Neural cell (in vitro differentiated cells): ENCODE measurements at regions not wholly inside any gene's neighbourhood (a gene's known extent, or its start where the extent isn't known, plus 50 kb on each side); places are given as distances from the start of the nearest gene placed in this dataset.

Experiments
- H2AFZ ChIP-seq: fragments of 200-600, 300-800 bp; sonication (generic), shearing (Covaris generic); 2 replicates; pipeline ENCODE4 v1.6.0; 2014; ENCODE audit warnings: low read depth, mild to moderate bottlenecking, antibody characterized with exemption, low read length, moderate library complexity
- H3F3A ChIP-seq: fragments of 200-600 bp; shearing (Covaris generic); 2 replicates; pipeline ENCODE4 v1.6.1; 2016; ENCODE audit warnings: mild to moderate bottlenecking, moderate library complexity, mixed read lengths, antibody characterized with exemption, low read length; ENCODE audit not compliant: insufficient read depth, poor library complexity, severe bottlenecking
- H3K27ac ChIP-seq: fragments of 200-600, 300-800 bp; sonication (generic), shearing (Covaris generic); 2 replicates; pipeline ENCODE4 v1.5.1; 2014; ENCODE audit warnings: mild to moderate bottlenecking, low read length, moderate library complexity
- H3K27me3 ChIP-seq: fragments of 300-800, 200-600 bp; sonication (generic), shearing (Covaris generic); 2 replicates; pipeline ENCODE4 v1.6.0; 2014; ENCODE audit warnings: mild to moderate bottlenecking, low read depth, low read length, moderate library complexity; ENCODE audit not compliant: insufficient read depth
- H3K36me3 ChIP-seq: fragments of 300-800, 200-600 bp; sonication (generic), shearing (Covaris generic); 2 replicates; pipeline ENCODE4 v1.5.1; 2014; ENCODE audit warnings: mild to moderate bottlenecking, antibody characterized with exemption, low read length, moderate library complexity; ENCODE audit not compliant: insufficient read depth
- H3K4me2 ChIP-seq: fragments of 300-800, 200-600 bp; sonication (generic), shearing (Covaris generic); 2 replicates; pipeline ENCODE4 v1.6.0; 2014; ENCODE audit warnings: mild to moderate bottlenecking, low read length
- H3K4me3 ChIP-seq: fragments of 300-800, 200-600 bp; sonication (generic), shearing (Covaris generic); 2 replicates; pipeline ENCODE4 v1.5.1; 2014; ENCODE audit warnings: mild to moderate bottlenecking, low read length, moderate library complexity
- H3K79me2 ChIP-seq: fragments of 200-600 bp; shearing (Covaris generic); replicated peaks from 2 replicates; pipeline ENCODE4 v1.6.0; 2014; ENCODE audit warnings: mild to moderate bottlenecking, low read length, moderate library complexity; ENCODE audit not compliant: insufficient read depth
- H3K9ac ChIP-seq: fragments of 300-800, 200-600 bp; sonication (generic), shearing (Covaris generic); 2 replicates; pipeline ENCODE4 v1.6.1; 2016; ENCODE audit warnings: mild to moderate bottlenecking, low read length, mixed read lengths
- H3K9me2 ChIP-seq: fragments of 200-600 bp; shearing (Covaris generic); 2 replicates; pipeline ENCODE4 v1.6.1; 2016; ENCODE audit warnings: mild to moderate bottlenecking, low read length, mixed read lengths; ENCODE audit not compliant: insufficient read depth
- H3K9me3 ChIP-seq: fragments of 200-600, 300-800 bp; sonication (generic), shearing (Covaris generic); 2 replicates; pipeline ENCODE4 v1.6.1; 2016; ENCODE audit warnings: mild to moderate bottlenecking, mixed run types, low read length, moderate library complexity, mixed read lengths
- H4K20me1 ChIP-seq: fragments of 200-600 bp; shearing (Covaris generic); 2 replicates; pipeline ENCODE4 v1.6.1; 2016; ENCODE audit warnings: mild to moderate bottlenecking, mixed run types; ENCODE audit not compliant: insufficient read depth
- CTCF ChIP-seq: fragments of 450-650 bp; IDR thresholded peaks from 2 replicates; pipeline ENCODE4 v1.5.1; 2014; ENCODE audit warnings: antibody characterized with exemption, mild to moderate bottlenecking, moderate library complexity; ENCODE audit not compliant: poor library complexity, severe bottlenecking
- EP300 ChIP-seq: fragments of 450-650 bp; conservative IDR thresholded peaks from 2 replicates; pipeline ENCODE4 v1.6.1; 2014; ENCODE audit warnings: antibody characterized with exemption, mild to moderate bottlenecking, moderate library complexity; ENCODE audit not compliant: poor library complexity, severe bottlenecking
- EZH2 ChIP-seq: fragments of 200-600, 300-800 bp; shearing (Covaris generic), sonication (generic); IDR thresholded peaks from 2 replicates; pipeline ENCODE4 v1.6.1; 2014; ENCODE audit warnings: antibody characterized with exemption, low read length, borderline replicate concordance, mild to moderate bottlenecking; ENCODE audit not compliant: insufficient read depth, poor library complexity, severe bottlenecking
- MXI1 ChIP-seq: fragments of 450-650 bp; conservative IDR thresholded peaks from 2 replicates; pipeline ENCODE4 v1.6.1; 2014; ENCODE audit warnings: antibody characterized with exemption, mild to moderate bottlenecking; ENCODE audit not compliant: poor library complexity, severe bottlenecking
- POLR2AphosphoS5 ChIP-seq: IDR thresholded peaks from 2 replicates; pipeline ENCODE4 v1.6.1; 2012
- RAD21 ChIP-seq: fragments of 450-650 bp; conservative IDR thresholded peaks from 2 replicates; pipeline ENCODE4 v1.6.1; 2014; ENCODE audit warnings: antibody characterized with exemption, mild to moderate bottlenecking, moderate library complexity
- REST ChIP-seq: IDR thresholded peaks from 2 replicates; pipeline ENCODE4 v1.6.1; 2012; ENCODE audit warnings: borderline replicate concordance
- SMC3 ChIP-seq: fragments of 450-650 bp; conservative IDR thresholded peaks from 2 replicates; pipeline ENCODE4 v1.6.1; 2014; ENCODE audit warnings: antibody characterized with exemption, mild to moderate bottlenecking, moderate library complexity; ENCODE audit not compliant: poor library complexity
- TAF1 ChIP-seq: IDR thresholded peaks from 2 replicates; pipeline ENCODE4 v1.6.1; 2012; ENCODE audit warnings: low read depth

GRCh38 chr20:24106801-24107445 lies 118.3 kb upstream of the GGTLC1 start:
- no peaks in the 10 kb centered on the region for H3K79me2 ChIP-seq
- TF ChIP-seq POLR2AphosphoS5 (no peak), REST (no peak), EP300 (no peak)
- no peak overlapping the region for H3K9ac ChIP-seq
- no peak overlapping the region for H2AFZ ChIP-seq
- no peak overlapping the region for H3K4me3 ChIP-seq
- no peak overlapping the region for H3K27ac ChIP-seq
- H4K20me1 ChIP-seq = no peaks in the 10 kb centered on the region
- H3K4me2 ChIP-seq = no peak overlapping the region
- no peaks in the 10 kb centered on the region for H3K36me3 ChIP-seq
- H3K27me3 ChIP-seq = no peaks in the 10 kb centered on the region
- H3K9me3 ChIP-seq = no peaks in the 10 kb centered on the region
- no peaks in the 10 kb centered on the region for H3F3A ChIP-seq
- H3K9me2 ChIP-seq = no peaks in the 10 kb centered on the region

GRCh38 chr20:24106150-24106800 lies 117.7 kb upstream of the GGTLC1 start:
- Histone ChIP-seq H3K9me2 (no peaks in the 10 kb centered on the region), H3K9ac (no peak overlapping the region), H4K20me1 (no peaks in the 10 kb centered on the region), H3K79me2 (no peaks in the 10 kb centered on the region), H3K36me3 (no peaks in the 10 kb centered on the region), H3K27ac (no peak overlapping the region), H3K4me3 (no peak overlapping the region), H3K4me2 (no peak overlapping the region), H2AFZ (no peak overlapping the region), H3K27me3 (no peaks in the 10 kb centered on the region), H3K9me3 (no peaks in the 10 kb centered on the region), H3F3A (no peaks in the 10 kb centered on the region)
- TF ChIP-seq RAD21 (no peak), REST (no peak), EP300 (no peak), SMC3 (no peak), CTCF (no peak), MXI1 (no peak), EZH2 (no peak), POLR2AphosphoS5 (no peak), TAF1 (no peak)
